ENCODE measurements at regions not wholly inside any gene's neighbourhood (a gene's known extent, or its start where the extent isn't known, plus 50 kb on each side); places are given as distances from the start of the nearest gene placed in this dataset.

DNA sequence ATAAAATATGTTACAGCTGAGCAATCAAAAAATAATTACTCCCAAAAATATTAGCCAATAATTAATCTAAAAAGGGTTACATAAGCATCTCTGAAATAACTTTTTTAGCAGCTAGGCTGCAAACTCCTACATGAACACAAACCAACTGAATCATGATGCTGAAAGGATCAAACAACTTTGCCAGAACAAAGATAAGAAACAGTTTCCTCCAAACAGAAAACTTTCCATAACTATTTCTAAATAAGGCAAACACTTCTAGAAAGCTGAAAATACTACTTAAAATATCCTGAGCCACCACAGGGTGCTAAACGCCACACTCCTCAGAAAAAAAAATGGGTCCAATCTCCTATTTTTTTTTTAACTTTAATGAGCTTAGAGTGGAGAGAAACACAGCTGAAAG, 68.6 kb upstream of the ARHGAP32 start:
- no peak for TF ChIP-seq PHF8 (CRISPR knock-in tag; IDR thresholded peaks at IDR 0.05)
- TF ChIP-seq CENPT (CRISPR knock-in tag; IDR thresholded peaks at IDR 0.05; ENCODE audit: low read depth) = no peak
- no peak for TF ChIP-seq KAT8 (CRISPR knock-in tag; IDR thresholded peaks at IDR 0.05)

All from HepG2 (cell line).